ENCODE measurements at regions not wholly inside any gene's neighbourhood (a gene's known extent, or its start where the extent isn't known, plus 50 kb on each side); places are given as distances from the start of the nearest gene placed in this dataset.
"Not testable (repeated sequence)": the region's sequence is repeated elsewhere in the genome, so short reads cannot be mapped to it uniquely, and the experiment has no call there.

- no peaks in the 10 kb centered on the region for H3K36me3 ChIP-seq (ENCODE audit: control insufficient read depth in 2 of 2, insufficient read depth in 2 of 2, low read length in 2 of 2)
- no peak overlapping the region for H3K9ac ChIP-seq (ENCODE audit: low read depth in 1 of 2, low read length in 2 of 2)
- H3K27ac ChIP-seq (ENCODE audit: low read depth in 2 of 2, low read length in 2 of 2), result no peak overlapping the region
- H3K27me3 ChIP-seq (ENCODE audit: control insufficient read depth in 2 of 2, insufficient read depth in 2 of 2, low read length in 2 of 2), result no peaks in the 10 kb centered on the region
- H3K4me1 ChIP-seq (ENCODE audit: control insufficient read depth in 2 of 2, insufficient read depth in 2 of 2, low read length in 2 of 2), result no peaks in the 10 kb centered on the region
- H3K4me3 ChIP-seq (ENCODE audit: low read length in 2 of 2), result no peak overlapping the region
- H3K9me3 ChIP-seq (ENCODE audit: control insufficient read depth in 2 of 2, low read length in 2 of 2), result no peaks in the 10 kb centered on the region
Measured at GRCh38 chr10:45239642-45240041, 75.8 kb downstream of the OR13A1 start.

- no peak overlapping the region for H3K9ac ChIP-seq (ENCODE audit: low read depth in 1 of 2, low read length in 2 of 2)
- H3K27ac ChIP-seq (ENCODE audit: low read depth in 2 of 2, low read length in 2 of 2), result no peak overlapping the region
- H3K4me3 ChIP-seq (ENCODE audit: low read length in 2 of 2), result no peak overlapping the region
- no peaks in the 10 kb centered on the region for H3K36me3 ChIP-seq (ENCODE audit: control insufficient read depth in 2 of 2, insufficient read depth in 2 of 2, low read length in 2 of 2)
- H3K4me1 ChIP-seq (ENCODE audit: control insufficient read depth in 2 of 2, insufficient read depth in 2 of 2, low read length in 2 of 2), result no peaks in the 10 kb centered on the region
- H3K9me3 ChIP-seq (ENCODE audit: control insufficient read depth in 2 of 2, low read length in 2 of 2), result no peaks in the 10 kb centered on the region
- no peaks in the 10 kb centered on the region for H3K27me3 ChIP-seq (ENCODE audit: control insufficient read depth in 2 of 2, insufficient read depth in 2 of 2, low read length in 2 of 2)
Measured at GRCh38 chr10:45241865-45242520, 73.4 kb downstream of the OR13A1 start.

- H3K4me1 ChIP-seq (ENCODE audit: control insufficient read depth in 2 of 2, insufficient read depth in 2 of 2, low read length in 2 of 2), result no peaks in the 10 kb centered on the region
- H3K4me3 ChIP-seq (ENCODE audit: low read length in 2 of 2), result no peak overlapping the region
- no peaks in the 10 kb centered on the region for H3K9me3 ChIP-seq (ENCODE audit: control insufficient read depth in 2 of 2, low read length in 2 of 2)
- no peak overlapping the region for H3K27ac ChIP-seq (ENCODE audit: low read depth in 2 of 2, low read length in 2 of 2)
- no peak overlapping the region for H3K9ac ChIP-seq (ENCODE audit: low read depth in 1 of 2, low read length in 2 of 2)
- H3K36me3 ChIP-seq (ENCODE audit: control insufficient read depth in 2 of 2, insufficient read depth in 2 of 2, low read length in 2 of 2), result no peaks in the 10 kb centered on the region
- no peaks in the 10 kb centered on the region for H3K27me3 ChIP-seq (ENCODE audit: control insufficient read depth in 2 of 2, insufficient read depth in 2 of 2, low read length in 2 of 2)
Measured at GRCh38 chr10:45243261-45243660, 72.1 kb downstream of the OR13A1 start.

DNA sequence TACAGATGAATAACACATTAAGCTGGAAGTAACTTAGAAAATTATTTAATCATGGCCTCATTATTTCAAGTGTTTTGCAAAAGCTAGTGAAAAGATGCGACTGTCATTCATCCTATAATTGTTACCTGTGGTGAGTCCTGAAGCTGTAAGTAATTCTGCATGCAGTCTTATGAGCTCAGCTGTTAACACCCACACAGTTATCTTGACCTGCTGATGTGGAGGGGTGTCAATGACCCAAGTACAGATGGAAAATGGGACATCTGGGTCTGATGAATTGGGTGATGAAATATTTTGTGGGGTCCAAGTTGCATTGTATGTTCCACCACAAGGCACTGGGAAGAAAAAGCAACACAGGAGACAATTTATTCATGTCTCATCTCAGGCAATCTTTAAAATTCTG, 68.9 kb downstream of the OR13A1 start:
- Histone ChIP-seq H3K27ac (ENCODE audit: low read depth in 2 of 2, low read length in 2 of 2) (no peak overlapping the region), H3K4me3 (ENCODE audit: low read length in 2 of 2) (no peak overlapping the region), H3K27me3 (ENCODE audit: control insufficient read depth in 2 of 2, insufficient read depth in 2 of 2, low read length in 2 of 2) (no peaks in the 10 kb centered on the region), H3K36me3 (ENCODE audit: control insufficient read depth in 2 of 2, insufficient read depth in 2 of 2, low read length in 2 of 2) (no peaks in the 10 kb centered on the region), H3K9me3 (ENCODE audit: control insufficient read depth in 2 of 2, low read length in 2 of 2) (no peaks in the 10 kb centered on the region), H3K9ac (ENCODE audit: low read depth in 1 of 2, low read length in 2 of 2) (no peak overlapping the region), H3K4me1 (ENCODE audit: control insufficient read depth in 2 of 2, insufficient read depth in 2 of 2, low read length in 2 of 2) (no peaks in the 10 kb centered on the region)

- Histone ChIP-seq H3K9ac (ENCODE audit: low read depth in 1 of 2, low read length in 2 of 2) (no peak overlapping the region), H3K27me3 (ENCODE audit: control insufficient read depth in 2 of 2, insufficient read depth in 2 of 2, low read length in 2 of 2) (no peaks in the 10 kb centered on the region), H3K36me3 (ENCODE audit: control insufficient read depth in 2 of 2, insufficient read depth in 2 of 2, low read length in 2 of 2) (no peaks in the 10 kb centered on the region), H3K4me3 (ENCODE audit: low read length in 2 of 2) (peak overlapping the region in 1 of 2 donors; percentile 39), H3K4me1 (ENCODE audit: control insufficient read depth in 2 of 2, insufficient read depth in 2 of 2, low read length in 2 of 2) (no peaks in the 10 kb centered on the region), H3K9me3 (ENCODE audit: control insufficient read depth in 2 of 2, low read length in 2 of 2) (no peaks in the 10 kb centered on the region), H3K27ac (ENCODE audit: low read depth in 2 of 2, low read length in 2 of 2) (no peak overlapping the region)
Measured at GRCh38 chr10:45249978-45250693, 65.3 kb downstream of the OR13A1 start.

- not testable (repeated sequence) for H3K4me3 ChIP-seq (ENCODE audit: low read length in 2 of 2); H3K4me1 ChIP-seq (ENCODE audit: control insufficient read depth in 2 of 2, insufficient read depth in 2 of 2, low read length in 2 of 2); H3K27ac ChIP-seq (ENCODE audit: low read depth in 2 of 2, low read length in 2 of 2); H3K9me3 ChIP-seq (ENCODE audit: control insufficient read depth in 2 of 2, low read length in 2 of 2); H3K9ac ChIP-seq (ENCODE audit: low read depth in 1 of 2, low read length in 2 of 2); H3K36me3 ChIP-seq (ENCODE audit: control insufficient read depth in 2 of 2, insufficient read depth in 2 of 2, low read length in 2 of 2); H3K27me3 ChIP-seq (ENCODE audit: control insufficient read depth in 2 of 2, insufficient read depth in 2 of 2, low read length in 2 of 2)
Measured at GRCh38 chr10:45250694-45251075, 64.7 kb downstream of the OR13A1 start.

All from mucosa of rectum (tissue), 2 donors.